Mesenteric fat pad (tissue), 1 donor: ENCODE measurements at regions not wholly inside any gene's neighbourhood (a gene's known extent, or its start where the extent isn't known, plus 50 kb on each side); places are given as distances from the start of the nearest gene placed in this dataset.
"Not testable (repeated sequence)": the region's sequence is repeated elsewhere in the genome, so short reads cannot be mapped to it uniquely, and the experiment has no call there.

ENCODE experiments used
- DNase-seq: peaks from one replicate; pipeline ENCODE4 v3.0.0-alpha.2; 2020; ENCODE audit warnings: low spot score
- donor health status: DM: yes; HTN: yes; CAD: no.

DNA sequence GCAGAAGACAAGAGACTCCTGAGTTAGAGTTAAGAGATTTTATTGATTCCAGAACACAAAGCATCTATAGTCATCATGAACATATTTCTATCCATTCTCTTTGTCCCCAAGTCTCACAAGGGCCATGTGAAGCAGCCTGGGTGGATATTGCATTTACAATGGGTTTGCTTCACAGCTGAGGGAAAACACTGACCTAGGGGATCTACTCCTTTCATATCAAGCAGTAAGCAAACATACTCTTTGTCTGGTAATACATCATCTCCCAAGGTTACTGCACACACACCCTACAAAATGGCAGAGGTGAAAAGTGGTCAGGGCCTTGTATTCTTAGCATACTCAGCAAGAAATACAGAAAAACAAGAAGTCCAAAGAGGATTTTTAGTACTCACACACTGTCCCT is 267.7 kb upstream of the BCHE start:
- DNase-seq, result no peak

DNA sequence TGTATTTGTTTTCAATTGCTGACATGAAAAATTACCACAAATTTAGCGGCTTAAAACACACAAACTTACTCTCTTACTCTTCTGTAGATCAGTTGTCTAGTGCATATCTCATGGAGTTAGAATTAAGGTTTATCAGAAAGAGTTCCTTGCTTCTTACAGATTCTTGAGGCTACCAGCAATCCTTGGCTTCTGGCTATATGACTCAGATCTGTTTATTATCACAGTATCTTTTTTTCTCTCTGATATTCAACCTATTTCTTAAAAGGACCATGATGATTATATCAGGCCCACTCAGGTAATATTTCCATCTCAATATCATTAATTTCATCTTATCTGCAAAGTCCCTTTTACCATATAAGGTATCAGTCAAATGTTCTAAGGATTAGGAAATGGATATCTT is 263.5 kb upstream of the BCHE start:
- DNase-seq, result no peak

DNA sequence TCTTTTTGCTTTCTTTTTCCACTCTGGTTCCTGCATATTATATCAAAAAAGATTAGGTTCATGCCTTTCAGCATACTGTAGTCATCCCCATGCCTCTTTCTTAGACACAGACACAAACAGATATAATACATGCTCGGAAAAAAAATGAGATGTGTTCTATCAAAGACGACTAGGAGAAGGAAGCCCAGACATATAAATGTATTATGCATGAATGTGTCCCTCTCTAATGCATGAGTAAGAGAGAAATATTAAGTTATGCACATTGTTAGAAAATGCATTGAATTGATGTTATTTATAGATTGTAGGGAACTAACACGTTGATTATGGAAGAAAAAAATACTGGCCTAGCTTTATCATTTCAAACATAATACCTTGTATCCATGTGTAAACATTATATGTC is 252.4 kb upstream of the BCHE start:
- DNase-seq, result no peak

DNA sequence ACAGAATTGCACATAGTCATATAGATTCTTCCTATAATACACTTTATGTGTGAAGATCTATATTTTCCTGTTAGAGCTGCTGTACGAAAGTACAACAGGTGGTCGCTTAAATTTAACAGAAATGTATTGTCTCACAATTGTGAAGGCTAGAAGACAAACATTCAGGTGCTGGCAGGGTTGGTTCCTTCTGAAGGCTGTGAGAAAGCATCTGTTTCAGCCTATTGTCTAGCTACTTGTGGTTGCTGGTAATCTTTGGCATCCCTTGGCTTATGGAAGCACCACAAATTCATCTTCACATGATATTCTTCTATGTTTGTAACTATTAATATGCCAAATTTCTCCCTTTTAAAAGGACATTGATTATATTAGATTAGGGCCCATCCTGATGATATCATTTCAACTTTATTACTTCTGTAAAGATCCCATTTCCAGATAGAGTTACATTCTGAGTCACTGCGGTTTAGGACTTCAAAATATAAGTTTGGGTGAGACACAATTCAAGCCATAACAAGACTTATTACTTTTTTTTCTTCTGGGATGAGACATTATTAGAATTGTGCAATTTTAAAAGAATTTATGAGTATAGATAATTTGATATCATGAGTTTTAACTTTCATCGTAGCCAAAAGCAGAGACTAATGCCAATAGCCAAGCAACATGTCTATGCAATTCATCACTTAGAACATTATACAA is 248.1 kb upstream of the BCHE start:
- DNase-seq, result no peak

DNA sequence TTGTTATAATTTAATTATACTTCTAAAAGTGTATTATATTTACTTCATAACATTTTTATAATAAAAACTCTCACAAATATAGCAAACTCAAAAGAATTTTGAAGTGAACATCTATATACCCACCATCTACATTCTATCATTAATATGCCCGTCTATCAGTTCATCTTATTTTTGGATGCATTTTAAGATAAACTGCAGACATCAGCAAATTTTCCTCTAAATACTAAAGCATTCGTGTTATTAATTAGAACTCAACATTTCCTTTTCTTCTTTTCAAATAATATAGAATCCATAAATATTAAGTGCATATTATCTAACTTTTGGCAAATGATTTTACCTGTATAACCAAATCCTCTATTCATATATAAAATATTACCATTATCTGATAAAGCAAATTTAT is 242.9 kb upstream of the BCHE start:
- DNase-seq, result no peak

DNA sequence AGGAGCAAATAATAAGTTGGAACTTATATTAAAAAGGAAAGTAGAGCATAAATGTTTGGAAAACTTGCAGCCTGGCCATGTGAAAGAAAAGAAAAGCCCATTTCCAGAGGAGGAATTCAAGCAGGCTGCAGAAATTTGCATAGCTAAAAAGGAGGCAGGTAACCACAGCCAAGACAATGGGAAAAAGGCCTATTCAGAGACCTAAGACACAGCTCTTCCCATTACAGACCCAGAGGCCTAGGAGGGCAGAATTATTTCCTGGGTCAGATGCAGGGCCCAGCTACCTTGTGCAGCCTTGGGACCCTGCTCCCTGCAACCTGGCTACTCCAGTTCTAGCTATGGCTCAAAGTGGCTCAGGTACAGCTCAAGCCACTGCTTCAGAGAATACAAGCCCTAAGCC is 234.6 kb upstream of the BCHE start:
- DNase-seq, result no peak

DNA sequence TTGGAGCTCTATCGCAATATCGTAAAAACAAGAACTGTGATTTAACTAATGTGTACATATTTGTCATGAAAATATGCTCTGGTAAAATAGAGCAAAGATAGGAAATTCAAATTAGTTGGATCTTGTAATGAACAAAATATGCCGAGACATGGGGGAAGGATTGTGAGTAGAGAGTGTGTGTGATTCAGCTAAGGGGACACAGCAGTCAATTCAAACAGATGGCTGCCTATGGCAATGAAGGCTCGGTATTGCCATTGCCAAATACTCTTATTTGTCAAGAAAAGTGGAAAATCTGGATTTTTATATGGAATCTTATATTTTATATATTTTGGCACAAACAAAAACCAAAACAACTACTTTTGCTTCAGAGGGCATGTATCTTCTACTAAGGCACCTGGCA is 227.3 kb upstream of the BCHE start:
- DNase-seq, result no peak

DNA sequence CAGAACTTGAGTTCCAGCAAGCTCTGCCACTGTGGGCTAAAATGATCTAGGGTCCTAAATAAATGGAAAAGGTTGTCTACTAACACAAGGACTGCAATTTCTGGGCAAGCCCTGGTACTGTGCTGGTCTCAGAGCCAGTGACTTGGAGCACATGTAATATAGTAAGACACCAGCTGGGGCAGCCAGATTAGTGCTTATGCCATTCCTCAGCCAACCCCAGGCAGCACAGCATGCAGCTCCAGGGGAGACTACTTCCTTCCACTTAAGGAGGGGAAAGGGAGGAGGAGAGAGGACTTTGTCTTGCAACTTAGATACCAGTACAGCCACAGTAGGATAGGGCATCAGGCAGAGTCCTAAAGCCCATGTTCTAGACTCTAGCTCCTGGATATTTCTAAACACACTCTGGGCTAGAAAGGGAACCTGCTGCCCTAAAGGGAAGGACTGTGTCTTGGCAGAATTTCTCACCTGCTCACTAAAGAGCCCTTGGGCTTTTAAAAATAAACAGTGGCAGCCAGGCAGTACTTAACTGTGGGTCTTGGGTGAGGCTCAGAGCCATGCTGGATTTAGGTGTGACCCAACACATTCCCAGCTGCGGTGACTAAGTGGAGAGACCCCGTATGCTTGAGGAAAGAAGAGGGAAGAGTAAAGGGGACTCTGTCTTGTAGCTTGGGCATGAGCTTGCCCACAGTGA is 223.7 kb upstream of the BCHE start:
- no peak for DNase-seq

DNA sequence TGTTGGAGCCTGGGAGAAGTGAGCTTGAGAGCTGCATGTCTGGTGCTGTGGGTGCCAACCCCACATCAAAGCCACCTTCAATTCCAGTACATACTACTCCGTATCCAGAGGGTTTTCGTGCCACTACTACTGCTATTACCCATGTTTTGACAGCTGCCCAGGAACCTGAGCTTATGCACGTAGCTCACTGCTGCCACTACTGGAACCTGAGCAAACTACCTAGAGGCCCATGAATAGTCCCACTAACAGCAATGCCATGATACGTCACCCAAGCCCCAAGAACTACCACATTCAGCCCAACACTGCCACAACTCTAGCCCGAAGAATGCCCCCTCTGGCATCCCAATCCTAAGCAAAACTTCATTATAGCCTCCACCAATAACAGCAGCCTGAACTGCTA is 215.2 kb upstream of the BCHE start:
- no peak for DNase-seq

DNA sequence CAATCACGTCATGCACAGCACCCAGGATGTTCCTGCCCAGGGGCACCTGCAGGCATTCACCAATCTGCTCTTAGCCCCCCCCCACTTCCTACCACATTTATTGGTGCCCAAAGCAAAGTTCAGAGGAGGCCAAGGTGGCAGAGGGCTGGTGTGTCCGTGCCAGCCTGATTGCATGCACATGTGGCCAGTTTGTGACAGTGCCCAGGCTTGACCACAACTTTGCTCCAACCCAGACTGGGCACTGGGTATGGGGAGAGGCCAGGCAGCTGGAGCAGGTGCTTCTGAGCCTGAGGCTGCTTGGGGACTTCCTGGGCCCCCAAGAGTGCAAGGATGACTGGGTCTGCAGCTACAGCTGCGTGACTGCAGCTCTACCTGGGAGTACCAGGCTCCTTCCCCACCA is 192.3 kb upstream of the BCHE start:
- DNase-seq, result no peak

DNA sequence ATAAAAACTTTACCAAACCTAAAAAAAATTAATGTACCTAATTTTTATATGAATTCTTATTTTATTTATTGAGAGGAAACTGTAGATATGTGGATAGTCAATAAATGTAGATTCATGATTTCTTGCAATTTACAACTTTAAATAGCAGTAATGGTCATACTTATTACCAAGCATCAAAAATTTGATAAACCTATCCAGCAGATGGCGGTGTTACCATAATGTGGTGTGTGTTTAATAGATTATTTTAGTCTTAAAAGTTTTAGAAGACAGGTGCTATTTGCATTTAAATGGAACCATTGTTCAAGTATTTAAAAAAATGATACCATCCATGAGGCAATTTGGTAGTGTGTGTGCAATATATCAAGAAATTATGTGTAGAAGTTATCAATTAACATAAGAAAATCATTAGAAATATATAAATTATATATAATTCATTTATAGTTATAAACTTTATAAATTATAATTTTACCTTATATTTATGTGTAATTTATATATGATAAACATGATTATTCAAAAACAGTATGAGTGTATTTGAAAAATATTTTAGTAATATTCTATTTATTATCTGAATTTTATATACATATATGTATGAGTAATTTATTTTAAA is 176.0 kb upstream of the BCHE start:
- DNase-seq, result no peak

DNA sequence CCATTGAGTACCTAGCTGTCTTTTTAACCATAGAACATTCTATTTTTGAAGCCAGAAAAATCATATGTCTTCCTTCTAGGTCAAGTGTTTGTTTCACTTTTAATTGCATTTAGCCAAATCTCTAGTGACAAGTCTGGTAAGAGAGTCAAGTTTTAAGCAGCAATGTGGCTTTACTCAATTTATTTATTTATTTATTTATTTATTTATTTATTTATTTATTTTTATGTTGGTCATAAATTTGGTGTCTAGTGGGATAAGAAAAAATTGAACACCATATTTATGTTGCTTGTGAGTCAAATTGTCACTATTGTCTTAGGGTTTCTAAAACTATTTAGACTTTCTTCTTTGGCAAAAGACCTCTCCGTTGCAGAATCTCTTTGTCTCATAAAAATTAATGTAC is 174.5 kb upstream of the BCHE start:
- DNase-seq, result no peak

DNA sequence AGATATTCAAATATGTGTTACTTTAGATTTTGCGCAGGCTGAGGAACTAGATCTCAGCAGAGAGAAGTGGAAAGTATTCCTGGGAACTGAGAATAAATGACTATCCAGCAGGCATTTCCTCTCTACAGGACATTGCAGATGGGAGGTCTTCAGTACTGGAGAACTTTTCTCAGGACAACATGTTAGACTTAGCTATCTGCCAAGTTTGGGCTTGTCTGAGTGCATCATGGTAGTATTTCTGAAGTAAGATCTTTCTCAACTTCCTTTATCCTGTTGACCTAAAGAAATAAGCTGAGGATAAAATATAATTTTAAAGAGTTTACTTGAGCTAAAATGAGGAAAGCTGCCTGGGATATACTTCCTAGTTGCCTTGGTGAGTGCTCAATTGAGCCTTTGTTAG is 167.9 kb upstream of the BCHE start:
- no peak for DNase-seq

DNA sequence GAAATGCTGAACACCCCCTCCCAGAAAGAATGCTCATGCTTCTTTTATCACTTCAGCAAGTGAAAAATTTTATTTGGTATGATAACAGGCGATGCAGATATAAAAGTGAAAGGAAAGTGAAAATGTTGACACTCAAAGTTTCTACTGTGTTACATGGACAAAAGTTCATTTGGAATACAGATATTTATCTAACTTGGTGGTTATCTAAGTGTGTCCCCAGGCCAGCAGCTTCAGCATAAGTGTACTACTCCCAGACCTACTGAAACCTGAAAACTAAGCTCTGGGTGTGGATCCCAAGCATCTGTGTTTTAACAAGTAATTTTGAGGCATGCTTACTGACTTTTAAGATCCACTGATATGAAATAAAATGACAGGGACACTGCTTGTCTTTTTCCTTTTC is 157.1 kb upstream of the BCHE start:
- no peak for DNase-seq

DNA sequence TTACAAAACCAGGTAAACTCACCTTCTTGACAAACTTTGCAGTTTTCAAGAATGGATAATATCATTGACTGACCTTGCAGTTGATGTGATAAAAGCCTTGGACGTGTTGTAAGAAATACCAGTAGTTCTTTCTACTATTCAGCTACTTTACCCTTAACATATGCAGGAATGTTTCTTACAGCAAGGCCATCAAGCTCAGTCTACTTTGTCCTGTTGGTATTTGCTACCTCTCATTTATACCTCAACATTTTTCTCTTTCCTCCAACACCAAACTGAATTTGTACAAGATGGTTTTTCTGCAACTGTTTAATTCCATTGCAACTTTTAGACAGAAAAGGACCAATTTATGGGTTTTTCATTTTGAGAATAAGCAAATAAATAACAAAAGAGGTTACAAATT is 147.4 kb upstream of the BCHE start:
- DNase-seq, result no peak

DNA sequence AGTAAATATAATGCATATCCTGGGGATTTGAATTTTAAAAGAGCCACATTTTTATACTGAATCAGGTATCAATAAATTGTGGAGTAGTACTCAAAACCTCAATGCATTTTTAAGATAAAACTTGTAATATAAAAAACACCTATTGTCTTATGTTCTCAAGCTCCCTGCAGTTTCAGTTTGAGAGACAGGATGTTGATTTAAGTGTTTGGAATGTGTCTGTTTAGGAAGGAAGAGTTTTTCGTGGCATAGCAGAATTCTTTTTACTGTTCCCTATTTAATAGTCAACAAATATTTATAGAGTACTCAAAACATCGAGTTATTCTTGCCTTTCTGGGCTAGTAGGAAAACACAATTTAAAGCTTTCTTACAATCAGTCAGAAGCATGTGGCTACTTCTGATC is 146.1 kb upstream of the BCHE start:
- no peak for DNase-seq

DNA sequence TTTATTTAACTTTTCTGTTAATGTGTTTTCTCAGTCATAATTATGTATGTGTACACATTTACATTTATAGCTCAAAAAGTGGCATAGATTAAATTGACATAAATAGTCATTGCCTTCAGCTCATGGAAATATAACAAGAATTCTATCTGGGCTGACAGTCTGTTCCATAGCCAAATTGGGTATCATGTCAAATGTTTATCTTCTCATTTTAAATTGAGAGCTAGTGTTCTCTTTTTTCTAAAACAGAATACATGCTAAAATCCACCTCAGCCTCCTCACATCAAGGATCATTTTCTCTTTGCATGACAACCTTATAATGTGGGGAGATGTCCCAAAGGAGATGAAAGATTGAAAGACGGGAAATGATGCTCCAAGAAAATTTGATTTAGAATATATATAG is 144.1 kb upstream of the BCHE start:
- no peak for DNase-seq

DNA sequence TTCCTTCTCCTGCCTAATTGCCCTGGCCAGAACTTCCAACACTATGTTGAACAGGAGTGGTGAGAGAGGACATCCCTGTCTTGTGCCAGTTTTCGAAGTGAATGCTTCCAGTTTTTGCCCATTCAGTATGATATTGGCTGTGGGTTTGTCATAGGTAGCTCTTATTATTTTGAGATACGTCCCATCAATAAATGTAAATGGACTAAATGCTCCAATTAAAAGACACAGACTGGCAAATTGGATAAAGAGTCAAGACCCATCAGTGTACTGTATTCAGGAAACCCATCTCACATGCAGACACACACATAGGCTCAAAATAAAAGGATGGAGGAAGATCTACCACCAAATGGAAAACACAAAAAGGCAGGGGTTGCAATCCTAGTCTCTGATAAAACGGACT is 123.6 kb upstream of the BCHE start:
- DNase-seq, result not testable (repeated sequence)

DNA sequence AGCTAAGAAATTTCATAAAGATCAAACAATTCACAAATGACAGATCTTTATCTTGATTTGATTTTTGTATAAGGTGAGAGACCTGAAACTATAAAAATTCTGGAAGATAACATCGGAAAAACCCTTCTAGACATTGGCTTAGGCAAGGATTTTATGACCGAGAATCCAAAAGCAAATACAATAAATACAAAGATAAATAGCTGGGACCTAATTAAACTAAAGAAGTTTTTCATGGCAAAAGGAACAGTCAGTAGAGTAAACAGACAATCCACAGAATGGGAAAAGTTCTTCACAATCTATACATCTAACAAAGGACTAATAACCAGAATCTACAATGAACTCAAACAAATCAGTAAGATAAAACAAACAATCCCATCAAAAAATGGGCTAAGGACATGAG is 116.9 kb upstream of the BCHE start:
- DNase-seq, result no peak

DNA sequence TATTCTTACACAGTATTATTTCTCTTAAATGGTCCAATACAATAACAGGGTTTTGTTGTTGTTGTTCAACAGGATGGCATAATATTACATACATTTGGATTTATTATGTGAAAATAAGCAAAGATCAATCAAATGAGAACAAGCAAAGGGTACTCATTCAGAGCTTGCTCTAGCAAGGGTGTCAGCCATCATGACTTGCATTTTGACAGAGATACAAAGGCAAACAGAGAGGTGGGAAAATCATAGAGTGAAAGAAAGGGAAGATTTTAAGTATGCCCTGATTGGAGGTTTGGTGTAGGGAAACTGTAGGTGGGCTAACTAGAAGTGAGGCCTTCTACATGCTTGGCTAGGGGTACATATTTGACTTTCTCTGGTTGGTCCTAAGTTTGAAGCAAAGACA is 109.1 kb upstream of the BCHE start:
- DNase-seq, result no peak

DNA sequence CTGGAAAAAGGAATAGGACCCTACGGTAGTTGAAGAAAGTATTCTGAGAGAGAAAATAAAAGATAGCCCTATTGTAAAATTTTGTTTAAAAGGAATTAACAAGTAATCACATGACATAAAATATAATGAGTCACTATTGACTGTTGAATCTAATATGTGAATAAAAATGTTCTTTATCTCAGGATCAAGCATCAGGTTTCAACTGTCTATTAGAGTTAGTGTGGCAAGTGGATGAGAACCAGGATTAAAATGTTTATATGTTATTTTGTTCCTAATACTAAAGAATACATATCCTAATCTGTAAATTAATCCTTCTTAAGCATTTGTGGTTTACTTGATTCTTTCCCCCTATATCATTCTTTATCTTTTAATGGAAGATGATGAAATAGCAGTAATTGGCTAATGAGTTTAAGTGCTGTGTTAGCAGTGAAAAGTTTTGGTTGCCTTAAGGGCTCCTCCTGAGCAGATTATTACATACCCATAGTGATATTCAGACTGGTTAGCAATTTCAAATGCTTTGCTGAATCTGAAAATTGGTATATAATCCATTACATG is 101.8 kb upstream of the BCHE start:
- no peak for DNase-seq

DNA sequence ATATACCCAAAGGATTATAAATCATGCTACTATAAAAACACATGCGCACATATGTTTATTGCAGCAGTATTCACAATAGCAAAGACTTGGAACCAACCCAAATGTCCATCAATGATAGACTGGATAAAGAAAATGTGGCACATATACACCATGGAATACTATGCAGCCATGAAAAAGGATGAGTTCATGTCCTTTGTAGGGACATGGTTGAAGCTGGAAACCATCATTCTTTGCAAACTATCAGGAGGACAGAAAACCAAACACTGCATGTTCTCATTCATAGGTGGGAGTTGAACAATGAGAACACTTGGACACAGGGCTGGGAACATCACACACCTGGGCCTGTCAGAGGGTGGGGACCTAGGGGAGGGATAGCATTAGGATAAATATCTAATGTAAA is 98.9 kb upstream of the BCHE start:
- DNase-seq, result not testable (repeated sequence)

DNA sequence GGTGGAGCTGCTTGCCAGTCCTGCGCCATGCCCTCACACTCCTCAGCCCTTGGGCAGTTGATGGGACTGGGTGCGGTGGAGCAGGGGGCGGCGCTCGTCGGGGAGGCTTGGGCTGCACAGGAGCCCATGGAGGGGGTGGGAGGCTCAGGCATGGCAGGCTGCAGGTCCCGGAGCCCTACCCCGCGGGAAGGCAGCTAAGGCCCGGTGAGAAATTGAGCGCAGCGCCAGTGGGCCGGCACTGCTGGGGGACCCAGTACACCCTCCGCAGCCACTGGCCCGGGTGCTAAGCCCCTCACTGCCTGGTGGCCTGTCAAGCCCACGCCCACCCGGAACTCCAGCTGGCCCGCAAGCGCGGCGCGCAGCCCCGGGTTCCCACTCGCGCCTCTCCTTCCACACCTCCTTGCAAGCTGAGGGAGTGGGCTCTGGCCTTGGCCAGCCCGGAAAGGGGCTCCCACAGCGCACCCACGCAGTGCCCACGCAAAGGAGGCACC is 87.1 kb upstream of the BCHE start:
- not testable (repeated sequence) for DNase-seq
